ENCODE measurements at regions not wholly inside any gene's neighbourhood (a gene's known extent, or its start where the extent isn't known, plus 50 kb on each side); places are given as distances from the start of the nearest gene placed in this dataset.
"Not testable (repeated sequence)": the region's sequence is repeated elsewhere in the genome, so short reads cannot be mapped to it uniquely, and the experiment has no call there.

DNA sequence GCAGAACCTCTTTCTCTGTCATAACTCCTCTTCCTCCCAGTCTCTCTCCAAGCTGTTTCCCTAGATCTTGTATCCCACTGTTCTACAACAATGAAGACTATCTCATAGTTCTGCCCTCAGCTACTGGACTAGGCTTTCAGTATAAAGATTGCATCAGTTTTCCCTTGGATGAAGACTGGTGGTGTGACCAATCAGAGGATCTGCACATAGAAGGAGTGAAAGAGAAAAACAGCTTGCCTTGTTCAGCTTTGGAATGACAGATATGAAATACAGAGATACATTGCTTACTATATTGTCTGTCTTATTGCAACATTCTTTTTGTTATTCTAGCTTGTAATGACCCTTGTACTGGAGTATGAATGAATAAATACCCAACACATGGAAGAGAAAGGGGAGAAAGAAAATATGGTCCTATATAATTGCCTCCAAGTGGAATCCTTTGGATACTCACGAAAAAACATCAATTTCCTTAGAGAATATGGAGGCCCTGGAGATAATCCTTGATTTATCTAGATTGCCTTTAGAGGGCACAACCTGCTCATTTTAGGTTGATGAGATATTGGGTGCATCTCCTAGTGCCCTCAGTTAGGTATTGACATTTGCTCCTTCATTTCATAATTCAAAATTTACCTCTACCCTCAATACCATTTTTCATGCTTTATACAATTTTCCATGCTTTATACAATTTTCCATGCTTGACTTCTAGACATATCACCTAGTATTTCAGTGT lies 395.8 kb downstream of the NAF1 start:
- TF ChIP-seq CTCF (conservative IDR thresholded peaks at IDR 0.05; ENCODE audit: low read depth, low read length), result no peak; the same call in 1 of the 2 replicates
- TF ChIP-seq EZH2 (IDR thresholded peaks at IDR 0.05; ENCODE audit: borderline replicate concordance, low read depth, low read length, poor library complexity, severe bottlenecking), result no peak
- ChIA-PET POLR2A (ENCODE audit: low non-redundant PET) (no interaction called here), CTCF (no interaction called here)
- no peak overlapping the region for H3K4me3 ChIP-seq (ENCODE audit: low read depth, low read length, poor library complexity, severe bottlenecking)
- no peak overlapping the region for H3K27ac ChIP-seq (ENCODE audit: low read depth, low read length, poor library complexity, severe bottlenecking)
- no peaks in the 10 kb centered on the region for H3K4me1 ChIP-seq (ENCODE audit: insufficient read depth, low read length, poor library complexity, severe bottlenecking)
- intact Hi-C loops (cut with micrococcal nuclease; ENCODE audit: unreplicated experiment), result loop anchor here (5.0 kb wide), 1 partner anchor 266 kb away; no protein-coding TSS in a partner anchor
- BruUV-seq (replicated peaks), result no TSS peak
- H3K9me3 ChIP-seq (ENCODE audit: low read depth, low read length, poor library complexity, severe bottlenecking), result no peaks in the 10 kb centered on the region
- peak; percentile 2 for DNase-seq (ENCODE audit: low spot score)
- H3K27me3 ChIP-seq (replicated peaks; ENCODE audit: insufficient read depth, low read depth, low read length, poor library complexity), result no peaks in the 10 kb centered on the region
- H3K36me3 ChIP-seq (ENCODE audit: insufficient read depth, low read length, poor library complexity, severe bottlenecking), result no peaks in the 10 kb centered on the region

DNA sequence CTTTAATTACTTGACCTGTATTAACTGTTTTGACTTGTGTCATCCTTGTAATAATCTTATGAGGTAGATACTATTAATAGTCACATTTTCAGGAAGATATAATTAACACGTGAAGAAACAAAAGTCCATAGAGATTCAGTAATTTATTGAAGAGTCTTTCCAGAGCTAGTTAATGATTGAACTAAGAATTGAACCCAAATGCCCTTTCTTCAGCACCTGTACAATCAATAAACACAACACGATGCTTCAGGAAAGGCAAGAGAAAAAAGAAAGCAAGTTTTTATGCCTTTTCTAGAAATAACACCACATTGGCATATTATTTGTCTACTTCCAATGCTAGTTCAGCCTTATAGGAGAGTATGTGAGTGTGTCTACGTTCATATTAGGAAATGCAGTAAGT lies 399.6 kb downstream of the NAF1 start:
- no peaks in the 10 kb centered on the region for H3K36me3 ChIP-seq (ENCODE audit: insufficient read depth, low read length, poor library complexity, severe bottlenecking)
- no peak for DNase-seq (ENCODE audit: low spot score)
- TF ChIP-seq CTCF (conservative IDR thresholded peaks at IDR 0.05; ENCODE audit: low read depth, low read length) (no peak), EZH2 (IDR thresholded peaks at IDR 0.05; ENCODE audit: borderline replicate concordance, low read depth, low read length, poor library complexity, severe bottlenecking) (no peak)
- ChIA-PET CTCF (no interaction called here), POLR2A (ENCODE audit: low non-redundant PET) (no interaction called here)
- no peak overlapping the region for H3K4me3 ChIP-seq (ENCODE audit: low read depth, low read length, poor library complexity, severe bottlenecking)
- H3K4me1 ChIP-seq (ENCODE audit: insufficient read depth, low read length, poor library complexity, severe bottlenecking), result no peaks in the 10 kb centered on the region
- no TSS peak for BruUV-seq (replicated peaks)
- intact Hi-C loops (cut with micrococcal nuclease; ENCODE audit: unreplicated experiment), result loop anchor here (5.0 kb wide), 1 partner anchor 260 kb away; no protein-coding TSS in a partner anchor
- no peaks in the 10 kb centered on the region for H3K9me3 ChIP-seq (ENCODE audit: low read depth, low read length, poor library complexity, severe bottlenecking)
- H3K27me3 ChIP-seq (replicated peaks; ENCODE audit: insufficient read depth, low read depth, low read length, poor library complexity), result no peaks in the 10 kb centered on the region
- H3K27ac ChIP-seq (ENCODE audit: low read depth, low read length, poor library complexity, severe bottlenecking), result no peak overlapping the region

- ChIA-PET POLR2A (ENCODE audit: low non-redundant PET) (no interaction called here), CTCF (no interaction called here)
- H3K9me3 ChIP-seq (ENCODE audit: low read depth, low read length, poor library complexity, severe bottlenecking), result no peaks in the 10 kb centered on the region
- no peaks in the 10 kb centered on the region for H3K4me1 ChIP-seq (ENCODE audit: insufficient read depth, low read length, poor library complexity, severe bottlenecking)
- intact Hi-C loops (cut with micrococcal nuclease; ENCODE audit: unreplicated experiment), result no loop called here
- H3K36me3 ChIP-seq (ENCODE audit: insufficient read depth, low read length, poor library complexity, severe bottlenecking), result no peaks in the 10 kb centered on the region
- BruUV-seq (replicated peaks), result no TSS peak
- DNase-seq (ENCODE audit: low spot score), result no peak
- no peak overlapping the region for H3K4me3 ChIP-seq (ENCODE audit: low read depth, low read length, poor library complexity, severe bottlenecking)
- H3K27ac ChIP-seq (ENCODE audit: low read depth, low read length, poor library complexity, severe bottlenecking), result no peak overlapping the region
- H3K27me3 ChIP-seq (replicated peaks; ENCODE audit: insufficient read depth, low read depth, low read length, poor library complexity), result no peaks in the 10 kb centered on the region
- TF ChIP-seq EZH2 (IDR thresholded peaks at IDR 0.05; ENCODE audit: borderline replicate concordance, low read depth, low read length, poor library complexity, severe bottlenecking), result no peak
Observed at GRCh38 chr4:162761965-162762364, 404.7 kb downstream of the NAF1 start.

DNA sequence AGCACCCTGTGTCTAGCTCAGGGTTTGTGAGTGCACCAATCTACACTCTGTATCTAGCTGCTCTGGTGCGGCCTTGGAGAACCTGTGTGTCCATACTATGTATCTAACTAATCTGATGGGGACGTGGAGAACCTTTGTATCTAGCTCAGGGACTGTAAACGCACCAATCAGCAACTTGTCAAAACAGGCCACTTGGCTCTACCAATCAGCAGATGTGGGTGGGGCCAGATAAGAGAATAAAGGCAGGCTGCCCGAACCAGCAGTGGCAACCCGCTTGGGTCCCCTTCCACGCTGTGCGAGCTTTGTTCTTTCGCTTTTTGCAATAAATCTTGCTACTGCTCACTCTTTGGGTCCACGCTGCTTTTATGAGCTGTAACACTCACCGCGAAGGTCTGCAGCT lies 426.5 kb downstream of the NAF1 start:
- DNase-seq (ENCODE audit: low spot score); BruUV-seq (replicated peaks); H3K27ac ChIP-seq (ENCODE audit: low read depth, low read length, poor library complexity, severe bottlenecking); CTCF ChIA-PET; H3K27me3 ChIP-seq (replicated peaks; ENCODE audit: insufficient read depth, low read depth, low read length, poor library complexity); H3K9me3 ChIP-seq (ENCODE audit: low read depth, low read length, poor library complexity, severe bottlenecking); H3K4me1 ChIP-seq (ENCODE audit: insufficient read depth, low read length, poor library complexity, severe bottlenecking); H3K36me3 ChIP-seq (ENCODE audit: insufficient read depth, low read length, poor library complexity, severe bottlenecking); intact Hi-C loops (cut with micrococcal nuclease; ENCODE audit: unreplicated experiment); H3K4me3 ChIP-seq (ENCODE audit: low read depth, low read length, poor library complexity, severe bottlenecking); POLR2A ChIA-PET (ENCODE audit: low non-redundant PET): not testable (repeated sequence)

DNA sequence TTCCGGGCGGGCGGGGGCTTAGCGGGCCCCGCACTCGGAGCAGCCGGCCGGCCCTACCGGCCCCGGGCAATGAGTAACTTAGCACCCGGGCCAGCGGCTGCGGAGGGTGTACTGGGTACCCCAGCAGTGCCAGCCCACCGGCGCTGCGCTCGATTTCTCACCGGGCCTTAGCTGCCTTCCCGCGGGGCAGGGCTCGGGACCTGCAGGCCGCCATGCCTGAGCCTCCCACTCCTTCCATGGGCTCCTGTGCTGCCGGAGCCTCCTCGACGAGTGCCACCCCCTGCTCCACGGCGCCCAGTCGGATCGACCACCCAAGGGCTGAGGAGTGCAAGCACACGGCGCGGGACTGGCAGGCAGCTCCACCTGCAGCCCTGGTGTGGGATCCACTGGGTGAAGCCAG lies 427.1 kb downstream of the NAF1 start:
- BruUV-seq (replicated peaks); H3K4me3 ChIP-seq (ENCODE audit: low read depth, low read length, poor library complexity, severe bottlenecking); H3K27me3 ChIP-seq (replicated peaks; ENCODE audit: insufficient read depth, low read depth, low read length, poor library complexity); DNase-seq (ENCODE audit: low spot score); H3K36me3 ChIP-seq (ENCODE audit: insufficient read depth, low read length, poor library complexity, severe bottlenecking); POLR2A ChIA-PET (ENCODE audit: low non-redundant PET); intact Hi-C loops (cut with micrococcal nuclease; ENCODE audit: unreplicated experiment); CTCF ChIA-PET; H3K9me3 ChIP-seq (ENCODE audit: low read depth, low read length, poor library complexity, severe bottlenecking); H3K4me1 ChIP-seq (ENCODE audit: insufficient read depth, low read length, poor library complexity, severe bottlenecking); H3K27ac ChIP-seq (ENCODE audit: low read depth, low read length, poor library complexity, severe bottlenecking): not testable (repeated sequence)

All from A673 (cell line).